Heart left ventricle (tissue), 13 donors: ENCODE measurements at regions not wholly inside any gene's neighbourhood (a gene's known extent, or its start where the extent isn't known, plus 50 kb on each side); places are given as distances from the start of the nearest gene placed in this dataset.

ENCODE experiments used
- CTCF ChIP-seq, 12 donors: fragments of 200-600 bp; sonication (generic) in 4 of 12; IDR thresholded peaks; one replicate each; pipeline versions ENCODE4 v1.5.0 to v1.8.0; 2018 to 2022; ENCODE audit warnings: antibody characterized with exemption in 12 of 12, mild to moderate bottlenecking in 5 of 12
- POLR2A ChIP-seq, 2 donors: fragments of 450-650 bp; IDR thresholded peaks; one replicate each; pipeline ENCODE4 v1.6.1; 2017; ENCODE audit warnings: antibody characterized with exemption in 2 of 2, mild to moderate bottlenecking in 2 of 2, moderate library complexity in 2 of 2
- donor health status: ischemic (EF 13 %, LVEDD 7.1; RV severe dilation, severe dysfunction).
- donor health status: DM: no; HTN: yes; CAD: no.
- donor health status: DM: no; HTN: no; CAD: no.
- donor health status: ischemic (EF 25% LVEDD 6.9; RV normal size, moderate dysfunction).
- donor health status: ischemic (EF 25% LVEDD 5.7; RV mildly dilated, moderate dysfunction).
- donor health status: ischemic (EF 35%, LVEDD 5.7; RV mildly dilated, moderate dysfunction).
- donor health status: nonischemic (EF 11% LVEDD 7.7; RV severe dilation, severe dysfunction).
- donor health status: DM: yes; HTN: yes; CAD: no.
- donor health status: PGD.
- donor health status: ischemic (EF 29% LVEDD 5.4; RV normal size, mild dysfunction).
- donor health status: nonischemic (EF 23%, LVEDD 6.1; RV moderate dilation, normal function).

GRCh38 chr10:131673396-131673795, 227.4 kb upstream of the PPP2R2D start:
- TF ChIP-seq CTCF (IDR thresholded peaks at IDR 0.05) = no peak
- no peak for TF ChIP-seq POLR2A (IDR thresholded peaks at IDR 0.05)
